GM21529 (cell line): ENCODE measurements at regions not wholly inside any gene's neighbourhood (a gene's known extent, or its start where the extent isn't known, plus 50 kb on each side); places are given as distances from the start of the nearest gene placed in this dataset.

Experiments
- ATAC-seq: cut with Tn5 transposase; IDR thresholded peaks from one replicate; pipeline ENCODE4 v1.9.1; 2021; ENCODE audit not compliant: unreplicated experiment

DNA sequence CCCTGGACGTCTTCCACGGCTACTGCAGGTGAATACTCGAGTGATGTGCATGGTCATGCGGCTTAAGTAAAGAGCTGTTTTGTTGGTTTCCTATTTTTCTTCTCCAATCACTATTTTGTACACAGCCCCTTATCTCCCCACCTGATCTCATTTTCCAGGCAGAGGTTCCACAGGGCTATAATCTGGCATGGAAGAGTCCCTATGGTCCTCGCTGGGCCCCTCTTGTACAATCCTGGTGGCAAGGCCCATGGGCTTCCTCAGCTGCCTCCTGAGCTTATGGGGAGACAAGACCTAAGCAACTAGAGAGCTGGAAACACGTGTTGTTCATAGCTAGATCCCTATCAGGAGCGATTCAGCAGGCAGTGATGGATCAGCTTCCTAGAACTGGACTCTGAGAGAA, 181.3 kb upstream of the ADO start:
- no peak for ATAC-seq

GRCh38 chr10:62625484-62625883, 179.0 kb upstream of the ADO start:
- no peak for ATAC-seq

DNA sequence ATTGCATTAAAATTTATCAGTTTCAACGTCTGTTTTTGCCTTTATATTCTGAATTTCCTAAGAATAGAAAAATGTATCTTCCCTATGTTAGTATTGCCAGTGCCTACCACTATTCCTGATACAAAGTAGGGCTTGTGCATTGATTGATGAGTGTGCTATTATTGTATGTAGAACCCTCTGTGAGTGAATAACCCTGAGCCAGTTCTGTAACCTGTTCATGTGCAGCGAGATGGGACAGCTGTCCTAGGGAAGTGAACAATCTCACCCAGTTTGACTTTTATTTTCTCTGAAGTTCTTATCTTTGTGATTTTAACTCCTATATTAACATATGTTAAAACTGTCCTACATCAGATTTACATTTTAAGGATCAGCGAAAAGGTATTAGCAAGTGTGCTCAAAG, 178.4 kb upstream of the ADO start:
- ATAC-seq = no peak

DNA sequence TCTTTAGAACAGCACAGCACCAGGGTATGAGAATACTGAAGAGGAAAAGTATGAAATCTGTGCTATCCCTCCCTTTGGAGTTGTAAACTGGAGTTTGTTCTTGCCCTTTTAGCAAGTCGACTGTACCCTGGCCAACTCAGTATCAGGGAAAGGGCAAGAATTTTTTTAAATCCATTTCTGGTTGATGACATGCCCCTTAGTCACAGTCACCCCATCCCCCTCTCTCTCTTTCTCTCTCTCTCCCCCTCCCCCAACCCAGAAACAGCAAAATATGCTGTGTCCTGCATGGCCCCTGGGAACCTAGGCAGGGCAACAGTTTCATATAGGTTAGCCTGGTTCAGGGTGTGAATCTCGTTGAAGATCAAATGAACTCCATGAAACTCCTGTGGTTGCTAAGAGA, 177.7 kb upstream of the ADO start:
- ATAC-seq = no peak

GRCh38 chr10:62627983-62628382, 176.5 kb upstream of the ADO start:
- ATAC-seq = no peak

- no peak for ATAC-seq
Measured at GRCh38 chr10:62631241-62631640, 173.3 kb upstream of the ADO start.

DNA sequence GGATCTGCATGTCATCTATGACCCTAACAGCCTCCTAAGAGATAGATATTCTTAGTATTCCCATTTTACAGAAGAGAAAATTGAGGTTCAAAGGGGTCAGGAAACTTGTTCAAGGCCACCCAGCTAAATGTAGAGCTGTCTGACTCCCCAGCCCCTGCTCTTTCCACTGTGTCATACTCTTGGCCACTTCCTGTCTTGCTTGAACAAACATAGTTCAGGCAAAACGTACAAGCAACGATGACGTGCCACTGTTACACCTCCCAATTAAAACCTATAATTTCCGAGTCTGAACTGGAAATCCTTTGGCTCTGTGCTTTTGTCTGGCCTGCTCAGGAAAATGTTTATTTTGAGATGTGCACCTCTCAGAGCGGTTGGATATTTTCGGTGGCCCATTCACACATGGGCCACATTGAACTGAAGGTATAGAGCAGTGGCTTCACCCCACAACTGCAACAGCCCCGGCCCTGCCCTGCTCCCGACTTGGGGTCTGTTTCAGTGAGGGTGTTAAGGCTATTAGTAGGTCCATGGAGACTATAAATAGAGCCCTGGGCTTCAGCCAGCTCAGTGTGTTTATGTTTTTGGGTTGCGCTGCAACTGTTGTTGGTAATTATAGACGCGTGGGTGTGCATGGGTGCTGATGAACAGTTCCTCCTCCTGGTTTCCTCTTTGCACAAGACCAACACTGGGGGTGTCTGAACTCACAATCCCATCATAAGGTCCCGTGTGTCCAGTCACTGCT, 172.3 kb upstream of the ADO start:
- ATAC-seq = peak; percentile 80

DNA sequence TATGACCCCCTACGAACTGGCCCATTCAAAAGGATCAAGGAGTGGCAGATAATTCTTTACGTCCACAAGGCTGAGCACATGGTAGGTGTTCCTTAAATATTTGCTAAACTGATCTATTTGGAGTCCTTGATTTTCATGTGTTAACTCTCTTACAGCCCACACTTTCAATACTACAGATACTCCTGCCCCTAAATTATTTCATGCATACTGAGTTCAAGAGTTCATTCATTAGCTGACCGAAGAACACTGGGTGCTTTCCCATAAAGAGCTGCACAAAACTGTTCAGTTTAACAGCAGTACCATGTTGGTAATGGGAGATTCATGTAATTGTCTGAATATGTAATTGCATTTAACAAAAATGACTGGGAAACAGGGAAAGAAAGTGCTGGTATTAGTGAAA, 170.5 kb upstream of the ADO start:
- no peak for ATAC-seq

DNA sequence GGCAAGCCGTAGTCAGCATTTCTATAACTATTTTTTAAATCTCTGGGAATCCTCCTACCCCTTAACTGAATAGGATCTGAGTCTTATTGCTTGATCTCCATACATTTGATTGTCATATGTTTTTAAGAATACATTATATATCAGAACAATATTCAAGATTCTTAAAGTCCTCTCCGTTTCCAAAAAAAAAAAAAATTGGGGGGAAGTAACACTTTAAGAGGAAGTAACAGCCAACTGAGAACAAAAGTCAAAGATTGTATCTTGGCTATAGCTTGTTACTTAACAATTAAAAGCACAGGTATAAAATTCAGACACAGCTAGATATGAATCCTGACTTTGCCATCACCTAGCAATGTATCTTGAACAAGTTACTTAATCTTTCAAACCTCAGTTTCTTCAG, 169.9 kb upstream of the ADO start:
- ATAC-seq = no peak

GRCh38 chr10:62635127-62635526, 169.4 kb upstream of the ADO start:
- ATAC-seq = no peak

DNA sequence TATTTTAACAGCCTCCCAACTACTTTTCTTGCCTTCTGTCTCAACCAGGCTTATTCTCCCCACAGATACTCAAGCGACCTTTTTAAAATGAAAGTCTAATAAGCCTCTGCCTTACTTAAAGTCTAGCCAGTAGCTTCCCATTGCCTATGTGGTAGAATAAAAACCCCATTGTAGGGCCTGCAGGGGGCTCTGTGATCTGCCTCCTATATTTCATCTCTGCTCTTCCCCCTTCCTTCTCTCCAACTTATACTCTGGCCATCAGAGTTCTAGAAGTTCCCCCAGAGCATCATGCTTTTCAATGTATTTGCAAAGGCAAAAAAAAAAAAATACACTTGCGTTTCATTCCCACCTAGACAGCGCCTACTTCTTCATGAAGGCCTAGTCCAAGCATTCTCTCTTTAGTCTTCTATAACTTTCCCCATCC, 167.7 kb upstream of the ADO start:
- ATAC-seq = no peak

DNA sequence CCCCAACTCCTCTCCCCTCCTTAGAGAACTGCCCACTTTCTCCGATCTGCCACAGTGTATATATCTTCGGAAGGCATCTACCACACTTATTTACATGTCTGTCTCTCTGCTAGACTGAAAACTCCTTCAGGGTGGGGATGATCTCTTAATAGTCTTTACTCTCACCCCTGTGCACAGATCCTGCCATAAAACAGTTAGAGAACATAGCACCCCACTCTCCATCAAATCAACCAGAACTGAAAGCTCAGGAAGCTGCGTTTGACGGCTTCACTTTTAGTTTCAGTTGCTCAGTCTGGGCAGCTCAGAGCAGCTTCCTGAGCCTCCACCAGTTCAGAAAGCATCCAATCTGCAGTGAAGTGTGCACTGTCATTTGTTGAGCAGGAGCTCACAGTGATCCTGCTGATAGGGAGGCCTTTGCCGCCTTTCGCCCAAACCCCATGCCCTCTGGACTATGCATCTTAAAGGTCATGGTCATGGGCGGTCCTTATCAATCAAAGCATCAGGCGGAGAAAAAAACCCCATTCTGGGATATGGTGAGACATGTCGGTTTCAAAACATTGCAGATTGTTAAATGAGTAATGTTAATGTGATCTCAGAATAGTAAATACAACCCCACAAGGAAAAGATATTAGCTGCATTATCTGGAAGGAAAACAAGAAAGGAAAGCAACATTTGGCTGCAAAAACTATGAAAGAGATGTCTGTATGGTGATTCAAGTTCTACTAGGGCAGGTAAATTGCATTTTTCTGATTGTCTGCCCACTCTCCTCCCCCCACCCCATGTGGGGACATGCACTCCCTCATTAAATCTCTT, 167.1 kb upstream of the ADO start:
- ATAC-seq = peak; percentile 56

DNA sequence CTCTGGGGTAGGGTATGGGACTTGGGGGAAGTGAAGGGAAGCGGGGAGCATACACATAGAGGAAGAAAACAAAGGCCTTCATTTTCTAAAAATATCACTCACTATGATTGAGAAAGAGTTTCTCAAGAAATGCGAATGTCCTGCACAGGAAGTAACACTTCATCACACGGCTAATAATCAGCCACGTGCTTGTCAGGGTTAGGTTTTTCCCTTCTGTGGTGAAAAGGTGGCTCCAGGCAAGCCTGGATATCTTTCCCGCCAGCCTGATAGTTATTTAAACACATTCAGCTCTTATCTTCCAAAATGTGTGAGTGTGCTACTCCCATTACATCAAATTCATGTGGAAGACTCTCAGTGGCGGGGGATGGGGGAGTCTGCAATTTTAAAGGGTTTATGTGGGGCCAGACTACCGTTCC, 166.4 kb upstream of the ADO start:
- peak; percentile 48 for ATAC-seq

- no peak for ATAC-seq
Measured at GRCh38 chr10:62639144-62639543, 165.4 kb upstream of the ADO start.

DNA sequence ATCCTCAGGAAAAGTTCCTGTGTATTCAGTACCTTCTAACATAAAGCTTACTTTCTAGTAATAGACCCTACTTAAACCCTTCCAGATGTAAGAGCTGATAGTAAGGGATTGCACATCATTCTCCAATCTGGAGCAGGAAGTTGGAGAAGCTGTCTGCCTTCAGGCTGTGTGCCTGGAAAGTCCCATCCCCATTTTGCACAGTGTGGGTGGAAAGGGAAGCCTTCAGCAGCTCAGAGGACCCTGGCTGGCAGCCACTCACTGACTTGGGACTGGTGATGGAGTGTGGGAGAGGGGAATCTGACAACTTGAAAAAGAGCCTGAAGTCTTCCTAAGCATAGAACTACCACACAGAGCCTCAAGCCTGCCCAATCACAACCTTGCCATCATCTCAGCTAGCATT, 164.1 kb upstream of the ADO start:
- ATAC-seq = no peak

DNA sequence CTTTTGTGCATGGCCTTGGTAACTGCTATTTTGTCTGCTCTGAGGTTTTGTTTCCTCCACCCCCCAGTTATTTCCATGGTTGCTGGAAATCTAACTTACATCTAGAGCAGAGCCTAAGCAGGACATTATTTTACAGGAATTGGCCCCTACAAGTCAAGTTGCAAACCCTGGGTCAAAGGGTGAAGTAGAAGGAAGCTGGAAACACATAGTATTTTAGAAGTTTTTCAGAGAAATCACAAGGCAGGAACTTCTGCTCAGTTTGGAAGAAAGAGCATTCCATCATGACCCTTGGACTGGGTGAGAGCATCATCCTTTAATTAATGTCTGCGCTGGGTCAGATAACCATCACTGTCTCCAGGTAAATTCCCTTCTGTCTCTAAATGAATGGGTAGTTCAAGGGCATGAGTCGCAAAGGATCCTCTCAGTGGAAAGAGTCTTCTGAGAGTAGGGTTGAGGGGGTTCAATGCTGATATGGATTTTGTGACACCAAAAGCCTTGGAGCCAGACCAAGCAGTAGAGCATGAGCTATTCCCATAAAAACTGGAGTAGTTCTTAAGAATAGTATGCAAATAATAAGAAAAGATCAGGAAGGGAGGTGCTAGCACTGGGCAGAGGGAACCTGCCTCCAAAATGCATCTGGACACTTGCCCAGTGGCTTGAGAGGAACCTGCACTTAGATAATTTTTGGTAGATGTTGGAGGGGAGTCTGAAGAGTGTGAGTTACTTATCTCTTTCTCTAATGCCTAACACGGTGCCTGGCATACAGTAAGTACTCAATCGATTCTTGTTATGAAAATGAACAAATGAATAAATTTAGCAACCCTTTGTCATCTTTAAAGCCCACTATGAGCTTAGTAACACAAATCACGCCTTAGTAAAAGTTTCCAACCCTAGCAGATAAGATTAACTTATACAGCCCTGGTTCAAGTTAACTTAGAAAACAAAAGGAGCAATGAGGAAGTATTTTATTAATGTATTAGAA, 160.6 kb upstream of the ADO start:
- no peak for ATAC-seq

- ATAC-seq = no peak
Measured at GRCh38 chr10:62647375-62648092, 157.0 kb upstream of the ADO start.

- ATAC-seq = no peak
Measured at GRCh38 chr10:62648921-62649320, 155.6 kb upstream of the ADO start.

DNA sequence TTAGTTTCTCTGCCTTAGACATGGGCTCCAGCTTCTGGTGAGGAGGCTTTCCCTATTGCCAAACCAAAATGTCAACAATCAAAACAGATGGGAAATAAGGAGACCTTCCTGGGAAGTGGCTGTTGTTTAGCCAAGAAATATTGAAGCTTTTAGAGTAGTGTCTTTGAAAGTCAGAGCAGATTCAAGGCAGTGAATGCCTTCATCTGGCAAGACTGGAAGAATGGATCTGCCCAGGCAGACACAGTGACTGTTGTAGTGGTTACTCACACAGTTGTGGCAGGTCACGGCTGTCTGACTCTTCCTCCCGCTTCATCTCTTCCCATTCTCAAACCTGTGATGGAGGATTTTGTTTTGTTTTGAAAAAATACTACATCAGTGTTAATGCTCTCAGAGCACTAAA, 154.1 kb upstream of the ADO start:
- no peak for ATAC-seq

DNA sequence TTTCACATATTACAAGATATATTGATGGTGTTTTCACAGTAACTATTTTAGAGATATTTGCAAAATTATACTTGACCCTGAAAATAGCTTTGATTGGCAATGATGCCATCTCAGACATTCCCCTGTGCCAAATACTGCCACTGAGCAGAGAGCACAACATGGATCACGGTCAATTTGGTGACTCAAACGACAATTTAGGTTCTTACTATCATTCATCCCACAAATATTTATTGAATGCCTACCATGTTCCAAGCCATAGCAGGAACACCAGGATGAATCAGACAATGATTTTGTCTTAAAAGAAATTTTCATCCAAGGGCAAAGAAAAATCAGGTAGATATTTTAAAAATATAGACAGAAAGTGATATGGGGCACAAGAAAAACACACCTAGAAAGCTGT, 153.2 kb upstream of the ADO start:
- ATAC-seq = no peak

- no peak for ATAC-seq
Measured at GRCh38 chr10:62652114-62652513, 152.4 kb upstream of the ADO start.
